ENCODE measurements at regions not wholly inside any gene's neighbourhood (a gene's known extent, or its start where the extent isn't known, plus 50 kb on each side); places are given as distances from the start of the nearest gene placed in this dataset.

DNA sequence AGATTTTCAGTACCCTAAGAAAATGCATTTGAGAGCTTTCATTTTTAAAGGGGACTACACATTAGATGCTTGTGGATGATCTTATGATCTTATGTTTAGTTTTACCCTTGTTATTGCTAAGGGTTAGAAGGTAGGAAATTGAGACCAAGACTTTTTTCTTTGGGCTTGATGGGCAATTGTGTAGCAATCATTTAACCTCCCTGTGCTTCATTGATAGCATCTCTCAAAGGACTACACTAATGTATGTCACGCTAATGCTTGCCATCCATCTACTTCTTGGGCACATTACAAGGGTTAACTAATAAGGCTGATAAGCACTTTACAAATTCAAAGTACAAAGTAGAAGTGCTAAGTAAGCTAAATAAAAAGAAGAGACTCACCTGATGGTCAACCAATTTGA is 189.3 kb upstream of the LRP1B start:
- TF ChIP-seq, protein P1, sequence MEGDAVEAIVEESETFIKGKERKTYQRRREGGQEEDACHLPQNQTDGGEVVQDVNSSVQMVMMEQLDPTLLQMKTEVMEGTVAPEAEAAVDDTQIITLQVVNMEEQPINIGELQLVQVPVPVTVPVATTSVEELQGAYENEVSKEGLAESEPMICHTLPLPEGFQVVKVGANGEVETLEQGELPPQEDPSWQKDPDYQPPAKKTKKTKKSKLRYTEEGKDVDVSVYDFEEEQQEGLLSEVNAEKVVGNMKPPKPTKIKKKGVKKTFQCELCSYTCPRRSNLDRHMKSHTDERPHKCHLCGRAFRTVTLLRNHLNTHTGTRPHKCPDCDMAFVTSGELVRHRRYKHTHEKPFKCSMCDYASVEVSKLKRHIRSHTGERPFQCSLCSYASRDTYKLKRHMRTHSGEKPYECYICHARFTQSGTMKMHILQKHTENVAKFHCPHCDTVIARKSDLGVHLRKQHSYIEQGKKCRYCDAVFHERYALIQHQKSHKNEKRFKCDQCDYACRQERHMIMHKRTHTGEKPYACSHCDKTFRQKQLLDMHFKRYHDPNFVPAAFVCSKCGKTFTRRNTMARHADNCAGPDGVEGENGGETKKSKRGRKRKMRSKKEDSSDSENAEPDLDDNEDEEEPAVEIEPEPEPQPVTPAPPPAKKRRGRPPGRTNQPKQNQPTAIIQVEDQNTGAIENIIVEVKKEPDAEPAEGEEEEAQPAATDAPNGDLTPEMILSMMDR (IDR thresholded peaks at IDR 0.05; ENCODE audit: insufficient read depth, low read length): no peak
- TF ChIP-seq GABPA (IDR thresholded peaks at IDR 0.05; ENCODE audit: low read depth): no peak
- TF ChIP-seq, protein P2, sequence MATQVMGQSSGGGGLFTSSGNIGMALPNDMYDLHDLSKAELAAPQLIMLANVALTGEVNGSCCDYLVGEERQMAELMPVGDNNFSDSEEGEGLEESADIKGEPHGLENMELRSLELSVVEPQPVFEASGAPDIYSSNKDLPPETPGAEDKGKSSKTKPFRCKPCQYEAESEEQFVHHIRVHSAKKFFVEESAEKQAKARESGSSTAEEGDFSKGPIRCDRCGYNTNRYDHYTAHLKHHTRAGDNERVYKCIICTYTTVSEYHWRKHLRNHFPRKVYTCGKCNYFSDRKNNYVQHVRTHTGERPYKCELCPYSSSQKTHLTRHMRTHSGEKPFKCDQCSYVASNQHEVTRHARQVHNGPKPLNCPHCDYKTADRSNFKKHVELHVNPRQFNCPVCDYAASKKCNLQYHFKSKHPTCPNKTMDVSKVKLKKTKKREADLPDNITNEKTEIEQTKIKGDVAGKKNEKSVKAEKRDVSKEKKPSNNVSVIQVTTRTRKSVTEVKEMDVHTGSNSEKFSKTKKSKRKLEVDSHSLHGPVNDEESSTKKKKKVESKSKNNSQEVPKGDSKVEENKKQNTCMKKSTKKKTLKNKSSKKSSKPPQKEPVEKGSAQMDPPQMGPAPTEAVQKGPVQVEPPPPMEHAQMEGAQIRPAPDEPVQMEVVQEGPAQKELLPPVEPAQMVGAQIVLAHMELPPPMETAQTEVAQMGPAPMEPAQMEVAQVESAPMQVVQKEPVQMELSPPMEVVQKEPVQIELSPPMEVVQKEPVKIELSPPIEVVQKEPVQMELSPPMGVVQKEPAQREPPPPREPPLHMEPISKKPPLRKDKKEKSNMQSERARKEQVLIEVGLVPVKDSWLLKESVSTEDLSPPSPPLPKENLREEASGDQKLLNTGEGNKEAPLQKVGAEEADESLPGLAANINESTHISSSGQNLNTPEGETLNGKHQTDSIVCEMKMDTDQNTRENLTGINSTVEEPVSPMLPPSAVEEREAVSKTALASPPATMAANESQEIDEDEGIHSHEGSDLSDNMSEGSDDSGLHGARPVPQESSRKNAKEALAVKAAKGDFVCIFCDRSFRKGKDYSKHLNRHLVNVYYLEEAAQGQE (IDR thresholded peaks at IDR 0.05; ENCODE audit: insufficient replicate concordance, low read depth): no peak

All from HL-60 (cell line).